Stimulated activated CD4-positive, alpha-beta T cell treated with anti-CD3 and anti-CD28 coated beads, Interleukin-2, amount 100 ng/mL, for 24 hours (primary cell): ENCODE measurements at regions not wholly inside any gene's neighbourhood (a gene's known extent, or its start where the extent isn't known, plus 50 kb on each side); places are given as distances from the start of the nearest gene placed in this dataset.
"Not testable (repeated sequence)": the region's sequence is repeated elsewhere in the genome, so short reads cannot be mapped to it uniquely, and the experiment has no call there.

Experiments
- DNase-seq, 2 donors: peaks; one replicate each; pipeline ENCODE4 v3.0.0-alpha.2; 2020

- not testable (repeated sequence) for DNase-seq
Observed at GRCh38 chr1:223025190-223025734, 117.8 kb downstream of the TLR5 start.

GRCh38 chr1:223026639-223027038, 116.4 kb downstream of the TLR5 start:
- DNase-seq = not testable (repeated sequence)

- DNase-seq = no peak
Observed at GRCh38 chr1:223029985-223030769, 112.9 kb downstream of the TLR5 start.

- DNase-seq = no peak
Observed at GRCh38 chr1:223030871-223031400, 112.1 kb downstream of the TLR5 start.

GRCh38 chr1:223031733-223032601, 111.1 kb downstream of the TLR5 start:
- DNase-seq = no peak

GRCh38 chr1:223033658-223034057, 109.4 kb downstream of the TLR5 start:
- no peak for DNase-seq

GRCh38 chr1:223034270-223034798, 108.7 kb downstream of the TLR5 start:
- no peak for DNase-seq

GRCh38 chr1:223035724-223036478, 107.1 kb downstream of the TLR5 start:
- DNase-seq = no peak

GRCh38 chr1:223036479-223036845, 106.6 kb downstream of the TLR5 start:
- no peak for DNase-seq

GRCh38 chr1:223037845-223038244, 105.2 kb downstream of the TLR5 start:
- no peak for DNase-seq

GRCh38 chr1:223038288-223039006, 104.6 kb downstream of the TLR5 start:
- DNase-seq = no peak

GRCh38 chr1:223039990-223040389, 103.1 kb downstream of the TLR5 start:
- no peak for DNase-seq

- no peak for DNase-seq
Observed at GRCh38 chr1:223041481-223041880, 101.6 kb downstream of the TLR5 start.

GRCh38 chr1:223045164-223045957, 97.7 kb downstream of the TLR5 start:
- no peak for DNase-seq

GRCh38 chr1:223046011-223046410, 97.0 kb downstream of the TLR5 start:
- no peak for DNase-seq

GRCh38 chr1:223046463-223046862, 96.6 kb downstream of the TLR5 start:
- not testable (repeated sequence) for DNase-seq

GRCh38 chr1:223048026-223048425, 95.0 kb downstream of the TLR5 start:
- DNase-seq = no peak

- DNase-seq = no peak
Observed at GRCh38 chr1:223052462-223052861, 90.6 kb downstream of the TLR5 start.

GRCh38 chr1:223052931-223053330, 90.1 kb downstream of the TLR5 start:
- DNase-seq = no peak

- no peak for DNase-seq
Observed at GRCh38 chr1:223056802-223057201, 86.2 kb downstream of the TLR5 start.

- DNase-seq = no peak
Observed at GRCh38 chr1:223057569-223058093, 85.4 kb downstream of the TLR5 start.
